Gastroesophageal sphincter (tissue), 3 donors: ENCODE measurements at regions not wholly inside any gene's neighbourhood (a gene's known extent, or its start where the extent isn't known, plus 50 kb on each side); places are given as distances from the start of the nearest gene placed in this dataset.

Experiments
- POLR2AphosphoS5 ChIP-seq: sonication (generic); formaldehyde crosslinking; IDR thresholded peaks from one replicate; pipeline ENCODE4 v1.6.1; 2017; ENCODE audit warnings: antibody characterized with exemption
- TF ChIP-seq, protein P1 (sequence below), 4 experiments: fragments of 200-600 bp in 2 of 4; fragments of 450-650 bp in 2 of 4; sonication (generic) in 1 of 4; IDR thresholded peaks; one replicate each; pipeline ENCODE4 v1.5.1; 2017 to 2019; ENCODE audit warnings: antibody characterized with exemption in 4 of 4, mild to moderate bottlenecking in 2 of 4, moderate library complexity in 2 of 4

DNA sequence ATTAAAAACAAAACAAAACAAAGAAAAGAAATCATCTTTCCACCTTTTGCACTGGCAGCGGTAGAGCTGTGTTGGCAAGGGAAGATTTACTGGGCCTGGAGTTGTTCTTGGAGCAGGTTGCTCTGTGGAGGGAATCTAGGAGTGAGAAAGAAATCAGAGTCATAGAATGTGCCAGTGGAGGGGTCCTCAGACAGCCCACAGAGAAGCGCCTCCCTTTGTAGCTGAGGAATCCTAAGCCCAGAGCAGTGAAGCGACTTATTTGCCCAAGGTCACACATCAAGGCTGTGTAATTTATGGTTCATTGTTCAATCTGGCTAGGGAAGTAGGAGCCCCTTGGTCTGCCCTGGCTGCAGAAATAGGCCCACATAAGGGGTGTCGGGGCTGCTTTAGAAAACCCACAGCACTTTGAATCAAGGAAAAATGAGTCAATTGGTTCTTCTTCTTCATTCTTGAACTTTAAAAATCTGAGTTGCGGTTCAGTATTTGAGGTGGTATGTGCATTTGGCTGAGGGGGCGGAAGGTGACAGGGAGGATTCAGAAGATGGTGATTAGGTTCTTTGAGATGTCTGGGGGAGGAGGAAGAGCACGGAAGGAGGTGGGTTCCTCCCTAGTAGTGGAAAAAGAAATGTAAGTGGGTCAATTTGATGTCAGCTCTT lies 253.7 kb downstream of the PTEN start:
- no peak for TF ChIP-seq POLR2AphosphoS5
- TF ChIP-seq, protein P1, sequence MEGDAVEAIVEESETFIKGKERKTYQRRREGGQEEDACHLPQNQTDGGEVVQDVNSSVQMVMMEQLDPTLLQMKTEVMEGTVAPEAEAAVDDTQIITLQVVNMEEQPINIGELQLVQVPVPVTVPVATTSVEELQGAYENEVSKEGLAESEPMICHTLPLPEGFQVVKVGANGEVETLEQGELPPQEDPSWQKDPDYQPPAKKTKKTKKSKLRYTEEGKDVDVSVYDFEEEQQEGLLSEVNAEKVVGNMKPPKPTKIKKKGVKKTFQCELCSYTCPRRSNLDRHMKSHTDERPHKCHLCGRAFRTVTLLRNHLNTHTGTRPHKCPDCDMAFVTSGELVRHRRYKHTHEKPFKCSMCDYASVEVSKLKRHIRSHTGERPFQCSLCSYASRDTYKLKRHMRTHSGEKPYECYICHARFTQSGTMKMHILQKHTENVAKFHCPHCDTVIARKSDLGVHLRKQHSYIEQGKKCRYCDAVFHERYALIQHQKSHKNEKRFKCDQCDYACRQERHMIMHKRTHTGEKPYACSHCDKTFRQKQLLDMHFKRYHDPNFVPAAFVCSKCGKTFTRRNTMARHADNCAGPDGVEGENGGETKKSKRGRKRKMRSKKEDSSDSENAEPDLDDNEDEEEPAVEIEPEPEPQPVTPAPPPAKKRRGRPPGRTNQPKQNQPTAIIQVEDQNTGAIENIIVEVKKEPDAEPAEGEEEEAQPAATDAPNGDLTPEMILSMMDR (IDR thresholded peaks at IDR 0.05) = no peak
